Mononuclear cell (primary cell): ENCODE measurements at regions not wholly inside any gene's neighbourhood (a gene's known extent, or its start where the extent isn't known, plus 50 kb on each side); places are given as distances from the start of the nearest gene placed in this dataset.
"Not testable (repeated sequence)": the region's sequence is repeated elsewhere in the genome, so short reads cannot be mapped to it uniquely, and the experiment has no call there.

Experiments
- H3K27me3 ChIP-seq: 2 replicates; pipeline ENCODE4 v1.6.0; 2011; ENCODE audit warnings: low read length, control low read depth; ENCODE audit not compliant: insufficient read depth
- H3K4me1 ChIP-seq: 2 replicates; pipeline ENCODE4 v1.5.1; 2011; ENCODE audit warnings: mild to moderate bottlenecking, low read length, control low read depth; ENCODE audit not compliant: insufficient read depth
- H3K4me3 ChIP-seq: 2 replicates; pipeline ENCODE4 v1.5.1; 2011; ENCODE audit warnings: mild to moderate bottlenecking, low read length, moderate library complexity
- H3K9me3 ChIP-seq: 2 replicates; pipeline ENCODE4 v1.5.1; 2011; ENCODE audit warnings: low read depth, mild to moderate bottlenecking, control low read depth, low read length

GRCh38 chr13:40373608-40374007 is 292.8 kb downstream of the FOXO1 start:
- H3K4me1 ChIP-seq, H3K9me3 ChIP-seq, H3K4me3 ChIP-seq, H3K27me3 ChIP-seq: not testable (repeated sequence)

DNA sequence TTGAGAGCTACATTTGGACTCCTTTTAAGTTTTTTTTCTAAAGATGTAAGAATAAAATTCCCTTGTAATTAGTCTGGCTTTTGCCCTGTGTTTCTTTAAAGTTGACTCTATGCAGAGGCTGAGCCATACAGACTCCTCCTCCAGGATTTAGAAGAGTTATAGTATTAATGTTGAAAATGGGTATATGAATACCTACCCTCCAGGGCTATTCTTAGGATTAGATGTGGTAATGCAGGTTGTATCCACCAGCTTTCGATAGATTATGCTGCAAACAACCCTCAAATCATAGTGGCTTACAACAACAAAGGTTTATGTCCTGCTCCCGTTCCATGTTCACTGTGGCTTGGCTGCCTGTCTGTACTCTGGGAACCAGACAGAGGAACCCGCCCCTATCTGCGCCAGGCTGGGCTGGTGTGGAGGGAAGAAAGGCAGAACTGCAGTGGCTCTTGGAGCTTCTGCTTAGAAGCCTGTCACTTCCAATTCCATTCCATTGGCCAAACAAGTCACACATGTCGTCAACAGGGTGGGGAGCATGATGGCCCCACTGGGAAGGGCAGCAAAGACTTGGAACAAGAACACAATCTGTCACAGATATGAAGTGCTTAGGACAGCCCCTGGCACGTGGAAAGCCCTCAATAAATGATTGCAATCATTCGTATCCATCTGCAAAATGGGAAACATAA is 290.8 kb downstream of the FOXO1 start:
- H3K9me3 ChIP-seq = no peaks in the 10 kb centered on the region
- no peak overlapping the region for H3K4me3 ChIP-seq
- no peaks in the 10 kb centered on the region for H3K27me3 ChIP-seq
- peaks cover 10% of the 10 kb centered on the region for H3K4me1 ChIP-seq

DNA sequence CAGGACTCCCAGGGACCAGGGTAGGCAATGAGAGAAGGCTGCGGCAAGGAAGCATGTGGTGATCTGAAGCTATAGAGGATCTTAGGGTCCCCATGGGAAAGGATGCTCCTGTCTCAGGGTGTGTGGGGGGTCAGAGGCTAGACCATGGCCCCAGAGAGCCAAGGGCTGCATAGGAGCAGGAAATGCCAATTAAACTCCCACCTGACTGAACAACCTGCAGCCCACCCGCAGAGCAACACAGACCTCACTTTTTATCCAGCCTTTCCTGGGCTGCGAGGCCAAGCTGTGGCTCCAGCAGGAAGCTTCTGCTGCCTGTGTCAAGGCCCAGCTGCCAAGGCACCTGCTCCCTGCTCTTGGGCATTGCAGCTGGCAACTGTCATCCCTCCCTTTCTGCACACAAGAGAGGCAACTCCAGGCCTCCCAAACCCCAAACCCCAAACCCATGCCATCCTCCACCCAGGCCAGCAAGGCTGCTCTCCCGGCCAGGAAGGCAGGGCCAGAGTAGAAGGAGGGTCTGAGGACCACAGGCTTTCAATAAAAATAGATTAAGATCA is 290.1 kb downstream of the FOXO1 start:
- no peaks in the 10 kb centered on the region for H3K9me3 ChIP-seq
- H3K4me3 ChIP-seq = no peak overlapping the region
- peaks cover 10% of the 10 kb centered on the region for H3K4me1 ChIP-seq

DNA sequence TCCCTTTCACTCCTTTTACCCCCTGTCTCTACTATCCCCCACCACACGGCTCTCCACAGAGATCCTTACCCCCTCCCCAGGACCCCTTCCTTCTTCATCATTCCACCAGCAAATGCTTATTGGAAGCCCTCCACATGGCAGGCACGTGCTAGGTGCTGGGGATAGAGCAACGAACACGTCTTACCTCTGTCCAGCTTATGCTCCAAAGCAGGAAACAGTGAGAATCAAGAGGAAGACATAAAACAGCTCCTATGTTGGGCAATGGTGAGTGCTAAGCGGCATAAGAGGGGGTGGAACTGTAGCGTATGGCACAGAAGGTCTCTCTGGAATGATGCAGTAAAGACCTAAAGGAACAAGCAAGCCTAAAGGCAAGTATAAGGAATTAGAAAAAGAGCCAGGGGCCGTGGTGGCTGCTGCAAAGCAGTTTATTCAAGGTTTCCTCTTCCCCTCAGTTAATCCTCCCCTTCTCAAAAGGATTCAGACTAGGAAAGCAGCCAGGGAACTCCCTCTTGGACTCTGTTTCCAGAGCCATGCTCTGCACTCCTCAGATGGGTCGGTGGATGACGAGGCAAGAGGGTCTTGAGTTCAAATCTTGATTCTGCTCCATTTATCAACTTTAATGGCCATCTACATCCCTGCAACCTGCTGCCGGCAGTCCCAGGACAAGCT is 289.4 kb downstream of the FOXO1 start:
- peaks cover 10% of the 10 kb centered on the region for H3K4me1 ChIP-seq
- H3K27me3 ChIP-seq = no peaks in the 10 kb centered on the region
- H3K4me3 ChIP-seq = no peak overlapping the region
- no peaks in the 10 kb centered on the region for H3K9me3 ChIP-seq

More for the DNA sequence above, 290.1 kb downstream of the FOXO1 start:
- H3K27me3 ChIP-seq = no peaks in the 10 kb centered on the region

GRCh38 chr13:40377783-40378182 is 288.7 kb downstream of the FOXO1 start:
- no peaks in the 10 kb centered on the region for H3K27me3 ChIP-seq
- no peak overlapping the region for H3K4me3 ChIP-seq
- H3K9me3 ChIP-seq = no peaks in the 10 kb centered on the region
- H3K4me1 ChIP-seq = peaks cover 10% of the 10 kb centered on the region

GRCh38 chr13:40379196-40379595 is 287.2 kb downstream of the FOXO1 start:
- H3K9me3 ChIP-seq = no peaks in the 10 kb centered on the region
- H3K4me1 ChIP-seq = peaks cover 1% of the 10 kb centered on the region
- no peaks in the 10 kb centered on the region for H3K27me3 ChIP-seq
- H3K4me3 ChIP-seq = no peak overlapping the region

DNA sequence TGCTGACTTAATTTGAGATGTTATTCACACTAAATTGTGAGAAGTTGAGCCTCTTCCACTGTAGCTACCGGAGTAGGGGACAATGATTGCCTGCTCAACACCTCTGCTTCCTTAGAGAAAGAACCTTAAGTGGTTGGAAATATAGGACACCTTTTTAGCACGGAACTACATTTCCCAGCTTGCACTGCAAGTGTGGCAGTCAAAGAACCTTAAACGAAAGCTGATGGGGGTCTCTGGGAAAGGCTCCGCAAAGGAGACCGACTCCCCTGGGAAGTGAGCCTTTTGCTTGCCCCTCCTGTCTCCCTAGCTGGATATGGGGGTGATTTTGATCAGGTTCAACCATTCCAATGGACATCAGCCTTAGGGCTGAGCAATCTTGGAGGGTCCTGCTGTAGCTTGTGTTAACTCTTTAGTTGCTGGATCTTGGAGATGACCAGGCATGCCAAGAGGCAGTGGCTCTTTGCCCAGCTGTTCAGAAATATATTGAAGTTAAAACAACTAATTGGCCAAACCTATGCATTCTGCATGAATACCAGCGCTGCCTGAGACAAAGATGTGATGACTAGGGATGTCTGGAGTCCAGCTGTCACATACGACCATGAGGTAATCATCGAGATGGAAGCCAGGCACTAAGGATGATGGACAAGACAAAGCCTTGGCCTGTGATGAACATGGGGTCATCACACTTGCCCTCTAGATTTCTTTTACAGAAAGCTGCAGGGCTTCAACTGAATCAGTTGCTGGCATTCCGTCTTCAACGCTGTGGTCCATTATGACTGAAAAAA is 286.5 kb downstream of the FOXO1 start:
- Histone ChIP-seq H3K4me1 (no peaks in the 10 kb centered on the region), H3K4me3 (no peak overlapping the region), H3K27me3 (no peaks in the 10 kb centered on the region), H3K9me3 (no peaks in the 10 kb centered on the region)

DNA sequence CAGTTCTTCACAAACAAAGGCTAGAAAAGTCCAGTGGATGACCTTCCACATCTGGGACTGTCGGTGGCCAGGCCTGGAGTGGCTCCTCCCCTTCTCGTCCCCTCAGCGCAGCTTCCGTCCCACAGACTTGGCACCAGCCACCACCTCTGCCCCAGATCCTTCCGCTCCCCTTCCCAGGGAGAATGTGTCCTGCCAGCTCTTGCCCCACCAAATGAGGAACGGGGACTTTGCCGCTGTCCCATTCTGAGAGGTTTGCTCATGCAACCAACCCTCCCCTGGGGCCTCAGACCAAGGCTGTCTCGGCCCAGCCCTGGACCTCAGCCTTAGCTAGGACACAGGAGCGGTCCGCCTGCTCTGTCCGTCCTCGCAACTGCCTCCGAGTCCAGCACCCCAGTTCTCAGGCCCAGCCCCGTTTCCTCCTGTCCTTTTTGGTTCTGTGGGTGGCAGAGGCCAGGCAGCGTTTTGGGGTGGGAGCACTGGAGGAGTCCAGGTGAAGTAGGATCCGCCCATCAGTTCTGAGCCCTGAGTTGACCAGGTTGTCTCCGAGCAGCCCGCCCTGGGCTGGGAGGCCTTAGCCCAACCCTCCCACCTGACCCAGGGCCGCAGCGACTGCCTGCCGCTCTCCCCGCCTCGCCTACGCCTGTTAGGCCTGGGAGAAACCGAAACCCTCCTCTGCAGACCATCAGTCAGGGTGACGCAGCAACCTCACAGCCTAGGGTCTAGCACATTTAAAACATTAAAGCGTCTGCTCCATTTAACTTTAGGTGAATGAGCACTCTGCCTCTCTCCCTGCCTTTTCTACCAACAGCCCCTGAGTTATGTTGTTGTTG is 284.3 kb downstream of the FOXO1 start:
- no peaks in the 10 kb centered on the region for H3K9me3 ChIP-seq
- H3K4me3 ChIP-seq = no peak overlapping the region
- no peaks in the 10 kb centered on the region for H3K4me1 ChIP-seq
- no peaks in the 10 kb centered on the region for H3K27me3 ChIP-seq

DNA sequence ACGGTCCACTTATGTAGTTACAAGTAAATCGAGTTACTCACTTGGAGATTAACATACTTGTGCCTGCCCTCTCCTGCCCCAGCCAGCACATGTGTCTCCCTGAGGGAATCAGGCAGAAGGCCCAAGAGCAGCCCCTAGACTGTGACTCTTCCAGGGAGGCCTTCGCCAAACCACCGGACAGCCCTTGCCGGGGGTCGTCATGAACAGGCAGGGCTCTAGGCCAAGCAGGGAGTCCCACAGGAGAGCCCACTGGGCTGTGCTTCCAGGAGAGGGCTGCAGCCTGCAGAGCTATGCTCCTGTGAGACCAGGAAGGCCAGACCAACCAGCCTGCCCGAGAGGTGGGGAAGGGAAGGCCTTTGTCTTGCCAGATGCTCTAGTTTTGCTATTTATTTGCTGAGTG is 283.3 kb downstream of the FOXO1 start:
- peaks cover 8% of the 10 kb centered on the region for H3K4me1 ChIP-seq

GRCh38 chr13:40383885-40384284 is 282.6 kb downstream of the FOXO1 start:
- peaks cover 14% of the 10 kb centered on the region for H3K4me1 ChIP-seq
- H3K27me3 ChIP-seq = no peaks in the 10 kb centered on the region
- no peak overlapping the region for H3K4me3 ChIP-seq
- H3K9me3 ChIP-seq = no peaks in the 10 kb centered on the region

More for the DNA sequence above, 283.3 kb downstream of the FOXO1 start:
- Histone ChIP-seq H3K27me3 (no peaks in the 10 kb centered on the region), H3K9me3 (no peaks in the 10 kb centered on the region), H3K4me3 (no peak overlapping the region)

DNA sequence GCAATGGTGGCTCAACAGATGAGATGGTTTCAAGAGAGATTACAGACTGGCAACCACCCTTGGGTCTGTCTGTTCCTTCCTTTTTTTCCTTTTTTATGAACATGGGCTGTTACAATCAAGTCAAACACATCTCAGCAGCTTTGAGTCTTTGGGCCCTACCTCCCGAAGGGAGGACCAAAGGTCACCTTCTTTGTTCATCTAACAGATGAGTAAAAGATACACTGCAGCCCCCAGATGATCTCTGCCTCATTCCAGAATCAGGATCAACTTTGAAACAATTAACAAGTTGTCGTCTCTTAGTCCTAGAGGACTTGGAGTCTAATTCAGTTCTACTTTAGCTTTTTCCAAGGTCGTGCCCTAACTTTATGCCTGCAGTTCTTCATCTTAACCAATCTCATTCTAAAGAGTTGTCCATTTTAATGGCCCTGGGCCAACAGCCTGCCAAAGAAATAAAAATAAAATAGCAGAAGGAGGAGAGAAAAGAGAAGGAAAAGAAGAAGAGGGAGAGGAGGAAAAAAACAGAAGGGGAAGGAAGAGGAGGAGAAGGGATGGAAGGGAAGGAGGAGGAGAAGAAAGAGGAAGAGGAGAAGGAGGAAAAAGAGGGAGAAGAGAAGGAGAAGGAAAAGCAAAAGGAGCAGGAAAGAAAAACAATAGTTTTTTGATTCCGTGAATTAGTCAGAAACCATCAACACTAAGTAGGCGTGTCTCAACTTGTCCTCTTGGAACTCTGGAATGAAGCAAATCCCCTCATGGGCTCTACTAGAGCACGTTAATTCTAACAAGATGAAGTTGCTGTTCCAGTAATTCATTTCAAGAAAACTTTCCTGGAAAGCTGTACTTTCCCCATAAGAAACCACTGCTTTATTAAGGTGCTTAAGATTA is 281.2 kb downstream of the FOXO1 start:
- Histone ChIP-seq H3K4me3 (no peak overlapping the region), H3K4me1 (peaks cover 25% of the 10 kb centered on the region), H3K27me3 (no peaks in the 10 kb centered on the region), H3K9me3 (no peaks in the 10 kb centered on the region)

DNA sequence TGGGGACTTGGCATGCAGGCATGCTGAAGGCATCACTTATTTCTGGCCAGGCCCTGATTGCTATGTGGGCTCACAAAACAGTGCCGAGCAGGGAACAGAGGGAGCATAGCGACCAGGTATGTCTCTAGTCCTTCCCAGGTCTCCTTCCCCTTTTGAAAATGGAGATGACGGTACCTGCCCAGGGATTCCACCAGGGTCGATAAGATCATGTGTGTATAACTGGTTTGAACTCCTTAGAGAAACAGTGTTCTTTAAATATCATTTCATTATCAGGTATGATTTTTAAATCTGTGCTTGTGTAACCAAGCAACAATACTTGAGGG is 280.6 kb downstream of the FOXO1 start:
- Histone ChIP-seq H3K27me3 (no peaks in the 10 kb centered on the region), H3K4me1 (peaks cover 27% of the 10 kb centered on the region), H3K4me3 (no peak overlapping the region), H3K9me3 (no peaks in the 10 kb centered on the region)

DNA sequence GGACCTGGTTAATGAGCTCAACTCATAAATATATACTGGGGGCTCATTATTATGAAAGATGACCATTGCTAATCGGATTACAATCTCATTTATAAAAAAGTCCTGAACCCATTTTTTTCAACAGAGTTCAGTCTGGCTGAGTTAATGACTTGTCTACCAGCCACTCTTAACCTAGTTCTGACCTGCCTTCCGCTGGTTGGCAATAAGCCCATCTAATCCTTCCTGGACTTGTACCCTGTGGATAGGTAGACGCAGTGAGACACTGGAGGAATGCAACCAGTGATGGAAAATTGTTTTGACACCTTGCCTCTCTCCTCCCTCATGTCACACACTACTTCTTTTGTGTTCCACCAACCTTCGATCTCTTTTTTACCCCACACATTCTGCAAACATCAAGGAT is 279.9 kb downstream of the FOXO1 start:
- Histone ChIP-seq H3K4me3 (no peak overlapping the region), H3K27me3 (no peaks in the 10 kb centered on the region), H3K9me3 (no peaks in the 10 kb centered on the region), H3K4me1 (peaks cover 27% of the 10 kb centered on the region)

DNA sequence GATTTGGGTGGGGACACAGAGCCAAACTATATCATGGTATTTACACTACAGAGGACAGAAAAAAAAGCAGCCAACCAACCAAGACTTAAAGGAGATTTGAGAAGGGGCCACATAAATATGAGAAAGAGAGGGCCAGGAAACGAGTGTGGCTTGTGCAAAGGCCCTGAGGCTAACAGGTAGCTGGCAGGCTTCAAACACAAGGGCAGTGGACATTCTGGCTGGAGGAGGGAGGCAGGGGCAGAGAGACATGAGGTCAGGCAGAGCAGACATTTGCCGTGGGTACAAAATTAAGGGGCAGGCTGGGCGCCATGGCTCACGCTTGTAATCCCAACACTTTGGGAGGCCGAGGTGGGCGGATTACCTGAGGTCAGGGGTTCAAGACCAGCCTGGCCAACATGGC is 278.7 kb downstream of the FOXO1 start:
- Histone ChIP-seq H3K4me3 (no peak overlapping the region), H3K9me3 (no peaks in the 10 kb centered on the region), H3K4me1 (peaks cover 27% of the 10 kb centered on the region), H3K27me3 (no peaks in the 10 kb centered on the region)
